Karpas-422 (cell line): ENCODE measurements at regions not wholly inside any gene's neighbourhood (a gene's known extent, or its start where the extent isn't known, plus 50 kb on each side); places are given as distances from the start of the nearest gene placed in this dataset.

Experiments used
- DNase-seq: peaks from one replicate; pipeline ENCODE4 v3.0.0-alpha.2; 2015
- H2AFZ ChIP-seq: fragments of 200-600 bp; sonication (generic); 2 replicates; pipeline ENCODE4 v1.6.1; 2014; ENCODE audit warnings: antibody characterized with exemption, low read length, mixed read lengths
- H3K27ac ChIP-seq: fragments of 200-600 bp; sonication (generic); 2 replicates; pipeline ENCODE4 v1.5.1; 2014; ENCODE audit warnings: mild to moderate bottlenecking, low read length, moderate library complexity
- H3K27me3 ChIP-seq: fragments of 200-600 bp; sonication (generic); 2 replicates; pipeline ENCODE4 v1.6.1; 2014; ENCODE audit warnings: low read length, mixed read lengths
- H3K36me3 ChIP-seq: fragments of 200-600 bp; sonication (generic); 2 replicates; pipeline ENCODE4 v1.6.1; 2014; ENCODE audit warnings: low read length, mixed read lengths; ENCODE audit not compliant: insufficient read depth
- H3K4me1 ChIP-seq: fragments of 200-600 bp; sonication (generic); 2 replicates; pipeline ENCODE4 v1.6.1; 2014; ENCODE audit warnings: mild to moderate bottlenecking, low read length, mixed read lengths
- H3K4me2 ChIP-seq: fragments of 200-600 bp; sonication (generic); 2 replicates; pipeline ENCODE4 v1.6.1; 2014; ENCODE audit warnings: low read length, low read depth, mild to moderate bottlenecking; ENCODE audit not compliant: poor library complexity, severe bottlenecking
- H3K4me3 ChIP-seq: fragments of 200-600 bp; sonication (generic); 2 replicates; pipeline ENCODE4 v1.5.1; 2014; ENCODE audit warnings: mild to moderate bottlenecking, antibody characterized with exemption, low read length, mixed read lengths
- H3K79me2 ChIP-seq: fragments of 200-600 bp; sonication (generic); 2 replicates; pipeline ENCODE4 v1.6.1; 2014; ENCODE audit warnings: mild to moderate bottlenecking, low read length, mixed read lengths
- H3K9ac ChIP-seq: fragments of 200-600 bp; sonication (generic); 2 replicates; pipeline ENCODE4 v1.6.0; 2014; ENCODE audit warnings: low read length
- H3K9me2 ChIP-seq: fragments of 200-600 bp; sonication (generic), shearing (Covaris generic); replicated peaks from 2 replicates; pipeline ENCODE4 v1.6.0; 2014; ENCODE audit warnings: mild to moderate bottlenecking, low read length, moderate library complexity; ENCODE audit not compliant: insufficient read depth
- H3K9me3 ChIP-seq: fragments of 300-700, 200-600 bp; sonication (generic); 2 replicates; pipeline ENCODE4 v1.6.1; 2014; ENCODE audit warnings: low read length, mixed read lengths
- H4K20me1 ChIP-seq: fragments of 200-600 bp; sonication (generic); 2 replicates; pipeline ENCODE4 v1.6.1; 2014; ENCODE audit warnings: mild to moderate bottlenecking, antibody characterized with exemption, low read length, low read depth; ENCODE audit not compliant: insufficient read depth

- Histone ChIP-seq H3K79me2 (no peaks in the 10 kb centered on the region), H2AFZ (no peak overlapping the region), H3K4me2 (no peak overlapping the region), H3K9me2 (no peaks in the 10 kb centered on the region), H3K27me3 (no peaks in the 10 kb centered on the region), H3K9ac (no peak overlapping the region), H3K36me3 (no peaks in the 10 kb centered on the region), H4K20me1 (no peaks in the 10 kb centered on the region), H3K4me1 (no peaks in the 10 kb centered on the region), H3K4me3 (no peak overlapping the region), H3K27ac (no peak overlapping the region), H3K9me3 (peaks cover 48% of the 10 kb centered on the region)
- DNase-seq: no peak
Measured at GRCh38 chr18:52060607-52061304, 279.2 kb upstream of the DCC start.

GRCh38 chr18:52063923-52064322 lies 276.1 kb upstream of the DCC start:
- Histone ChIP-seq H3K9me2 (no peaks in the 10 kb centered on the region), H3K27ac (no peak overlapping the region), H3K9me3 (peaks cover 45% of the 10 kb centered on the region), H3K79me2 (no peaks in the 10 kb centered on the region), H3K4me2 (no peak overlapping the region), H3K4me1 (no peaks in the 10 kb centered on the region), H3K9ac (no peak overlapping the region), H2AFZ (no peak overlapping the region), H3K27me3 (no peaks in the 10 kb centered on the region), H3K36me3 (no peaks in the 10 kb centered on the region), H4K20me1 (no peaks in the 10 kb centered on the region), H3K4me3 (no peak overlapping the region)
- no peak for DNase-seq

GRCh38 chr18:52069201-52069600 lies 270.8 kb upstream of the DCC start:
- Histone ChIP-seq H3K36me3 (no peaks in the 10 kb centered on the region), H3K4me1 (no peaks in the 10 kb centered on the region), H4K20me1 (no peaks in the 10 kb centered on the region), H3K9me2 (no peaks in the 10 kb centered on the region), H3K27me3 (no peaks in the 10 kb centered on the region), H3K9ac (no peak overlapping the region), H3K27ac (no peak overlapping the region), H3K9me3 (peaks cover 36% of the 10 kb centered on the region), H3K79me2 (no peaks in the 10 kb centered on the region), H3K4me2 (no peak overlapping the region), H2AFZ (no peak overlapping the region), H3K4me3 (no peak overlapping the region)
- DNase-seq: no peak

GRCh38 chr18:52070291-52070756 lies 269.7 kb upstream of the DCC start:
- DNase-seq: no peak
- Histone ChIP-seq H2AFZ (no peak overlapping the region), H3K27ac (no peak overlapping the region), H4K20me1 (no peaks in the 10 kb centered on the region), H3K4me1 (no peaks in the 10 kb centered on the region), H3K9ac (no peak overlapping the region), H3K9me2 (no peaks in the 10 kb centered on the region), H3K36me3 (no peaks in the 10 kb centered on the region), H3K4me3 (no peak overlapping the region), H3K4me2 (no peak overlapping the region), H3K27me3 (no peaks in the 10 kb centered on the region), H3K79me2 (no peaks in the 10 kb centered on the region), H3K9me3 (peaks cover 31% of the 10 kb centered on the region)

GRCh38 chr18:52077251-52077983 lies 262.6 kb upstream of the DCC start:
- DNase-seq: no peak
- Histone ChIP-seq H3K4me2 (no peak overlapping the region), H3K9me3 (peaks cover 37% of the 10 kb centered on the region), H3K27me3 (no peaks in the 10 kb centered on the region), H4K20me1 (no peaks in the 10 kb centered on the region), H3K4me1 (no peaks in the 10 kb centered on the region), H2AFZ (no peak overlapping the region), H3K4me3 (no peak overlapping the region), H3K27ac (no peak overlapping the region), H3K36me3 (no peaks in the 10 kb centered on the region), H3K79me2 (no peaks in the 10 kb centered on the region), H3K9me2 (no peaks in the 10 kb centered on the region), H3K9ac (no peak overlapping the region)

GRCh38 chr18:52082246-52082645 lies 257.8 kb upstream of the DCC start:
- no peak for DNase-seq
- no peaks in the 10 kb centered on the region for H3K4me1 ChIP-seq
- H3K27me3 ChIP-seq: no peaks in the 10 kb centered on the region
- no peaks in the 10 kb centered on the region for H3K36me3 ChIP-seq
- H2AFZ ChIP-seq: no peak overlapping the region
- peaks cover 31% of the 10 kb centered on the region for H3K9me3 ChIP-seq
- no peaks in the 10 kb centered on the region for H3K9me2 ChIP-seq
- H3K27ac ChIP-seq: no peak overlapping the region
- H4K20me1 ChIP-seq: no peaks in the 10 kb centered on the region
- H3K9ac ChIP-seq: no peak overlapping the region
- no peak overlapping the region for H3K4me3 ChIP-seq
- H3K79me2 ChIP-seq: no peaks in the 10 kb centered on the region
- no peak overlapping the region for H3K4me2 ChIP-seq

GRCh38 chr18:52087140-52087539 lies 252.9 kb upstream of the DCC start:
- Histone ChIP-seq H3K27me3 (no peaks in the 10 kb centered on the region), H3K36me3 (no peaks in the 10 kb centered on the region), H3K4me3 (no peak overlapping the region), H3K9me2 (no peaks in the 10 kb centered on the region), H3K27ac (no peak overlapping the region), H2AFZ (no peak overlapping the region), H3K9ac (no peak overlapping the region), H3K9me3 (peaks cover 21% of the 10 kb centered on the region), H3K4me1 (no peaks in the 10 kb centered on the region), H3K4me2 (no peak overlapping the region), H3K79me2 (no peaks in the 10 kb centered on the region), H4K20me1 (no peaks in the 10 kb centered on the region)
- DNase-seq: no peak

- Histone ChIP-seq H3K9ac (no peak overlapping the region), H3K9me3 (peaks cover 11% of the 10 kb centered on the region), H3K79me2 (no peaks in the 10 kb centered on the region), H2AFZ (no peak overlapping the region), H3K4me1 (no peaks in the 10 kb centered on the region), H3K36me3 (no peaks in the 10 kb centered on the region; the same call in 1 of the 2 replicates), H3K9me2 (no peaks in the 10 kb centered on the region), H3K4me3 (no peak overlapping the region), H3K27me3 (no peaks in the 10 kb centered on the region), H4K20me1 (no peaks in the 10 kb centered on the region), H3K4me2 (no peak overlapping the region), H3K27ac (no peak overlapping the region)
- no peak for DNase-seq
Measured at GRCh38 chr18:52090005-52090404, 250.0 kb upstream of the DCC start.
